ENCODE measurements at regions not wholly inside any gene's neighbourhood (a gene's known extent, or its start where the extent isn't known, plus 50 kb on each side); places are given as distances from the start of the nearest gene placed in this dataset.

GRCh38 chr18:75937306-75937705 lies 509.8 kb upstream of the SMIM21 start:
- TF ChIP-seq POLR2A (IDR thresholded peaks at IDR 0.05), result no peak
- TF ChIP-seq POLR2AphosphoS5 (IDR thresholded peaks at IDR 0.05), result no peak
- no peak for TF ChIP-seq EP300 (IDR thresholded peaks at IDR 0.05)
- no peak for TF ChIP-seq CTCF (IDR thresholded peaks at IDR 0.05)
- 36 to 42% methylated on average over 2 of the region's 2 CpGs for WGBS, 2 donors
- no peak for ATAC-seq (ENCODE audit: low FRiP score in 2 of 2)
- H3K36me3 ChIP-seq, result no peaks in the 10 kb centered on the region
- no peaks in the 10 kb centered on the region for H3K4me1 ChIP-seq
- no peak overlapping the region for H3K4me3 ChIP-seq
- no peaks in the 10 kb centered on the region for H3K27me3 ChIP-seq
- no peak overlapping the region for H3K27ac ChIP-seq
- DNase-seq, result no peak
- no peaks in the 10 kb centered on the region for H3K9me3 ChIP-seq

GRCh38 chr18:75936862-75937261 lies 509.4 kb upstream of the SMIM21 start:
- Histone ChIP-seq H3K27ac (no peak overlapping the region), H3K36me3 (no peaks in the 10 kb centered on the region), H3K4me1 (no peaks in the 10 kb centered on the region), H3K4me3 (no peak overlapping the region), H3K9me3 (no peaks in the 10 kb centered on the region), H3K27me3 (no peaks in the 10 kb centered on the region)
- TF ChIP-seq POLR2A (IDR thresholded peaks at IDR 0.05), result no peak
- no peak for TF ChIP-seq EP300 (IDR thresholded peaks at IDR 0.05)
- TF ChIP-seq POLR2AphosphoS5 (IDR thresholded peaks at IDR 0.05), result no peak
- ATAC-seq (ENCODE audit: low FRiP score in 2 of 2) (no peak), DNase-seq (no peak)
- 82 to 89% methylated on average over 1 of the region's 1 CpG for WGBS, 2 donors

GRCh38 chr18:75931079-75931478 lies 503.6 kb upstream of the SMIM21 start:
- no peak overlapping the region for H3K4me3 ChIP-seq
- no peak for ATAC-seq (ENCODE audit: low FRiP score in 2 of 2)
- 85 to 86% methylated on average over 2 of the region's 2 CpGs for WGBS, 2 donors
- no peak for DNase-seq
- H3K27me3 ChIP-seq, result no peaks in the 10 kb centered on the region
- H3K4me1 ChIP-seq, result no peaks in the 10 kb centered on the region
- no peak for TF ChIP-seq POLR2AphosphoS5 (IDR thresholded peaks at IDR 0.05)
- TF ChIP-seq EP300 (IDR thresholded peaks at IDR 0.05), result no peak
- no peak for TF ChIP-seq CTCF (IDR thresholded peaks at IDR 0.05)
- no peak for TF ChIP-seq POLR2A (IDR thresholded peaks at IDR 0.05)
- H3K36me3 ChIP-seq, result no peaks in the 10 kb centered on the region
- H3K9me3 ChIP-seq, result no peaks in the 10 kb centered on the region
- H3K27ac ChIP-seq, result no peak overlapping the region

GRCh38 chr18:75928706-75929105 lies 501.2 kb upstream of the SMIM21 start:
- WGBS, 2 donors, result 49 to 70% methylated on average over 2 of the region's 2 CpGs
- Histone ChIP-seq H3K27ac (no peak overlapping the region), H3K27me3 (no peaks in the 10 kb centered on the region), H3K36me3 (no peaks in the 10 kb centered on the region), H3K4me3 (no peak overlapping the region), H3K4me1 (no peaks in the 10 kb centered on the region), H3K9me3 (no peaks in the 10 kb centered on the region)
- ATAC-seq (ENCODE audit: low FRiP score in 2 of 2) (no peak), DNase-seq (no peak)
- TF ChIP-seq EP300 (IDR thresholded peaks at IDR 0.05) (no peak), POLR2AphosphoS5 (IDR thresholded peaks at IDR 0.05) (no peak)

GRCh38 chr18:75927791-75928190 lies 500.3 kb upstream of the SMIM21 start:
- DNase-seq (no peak), ATAC-seq (ENCODE audit: low FRiP score in 2 of 2) (no peak)
- TF ChIP-seq EP300 (IDR thresholded peaks at IDR 0.05) (no peak), POLR2AphosphoS5 (IDR thresholded peaks at IDR 0.05) (no peak), POLR2A (IDR thresholded peaks at IDR 0.05) (no peak), CTCF (IDR thresholded peaks at IDR 0.05) (no peak)
- Histone ChIP-seq H3K27me3 (no peaks in the 10 kb centered on the region), H3K4me3 (no peak overlapping the region), H3K27ac (no peak overlapping the region), H3K4me1 (no peaks in the 10 kb centered on the region), H3K36me3 (no peaks in the 10 kb centered on the region), H3K9me3 (no peaks in the 10 kb centered on the region)
- 71 to 75% methylated on average over 5 of the region's 5 CpGs for whole genome bisulfite sequencing, 2 donors

- 93 to 96% methylated on average over 6 of the region's 6 CpGs for WGBS, 2 donors
- no peaks in the 10 kb centered on the region for H3K27me3 ChIP-seq
- H3K4me1 ChIP-seq, result no peaks in the 10 kb centered on the region
- H3K36me3 ChIP-seq, result no peaks in the 10 kb centered on the region
- TF ChIP-seq CTCF (IDR thresholded peaks at IDR 0.05), result no peak
- TF ChIP-seq POLR2A (IDR thresholded peaks at IDR 0.05), result no peak
- no peak for TF ChIP-seq POLR2AphosphoS5 (IDR thresholded peaks at IDR 0.05)
- no peak for TF ChIP-seq EP300 (IDR thresholded peaks at IDR 0.05)
- H3K9me3 ChIP-seq, result no peaks in the 10 kb centered on the region
- H3K4me3 ChIP-seq, result no peak overlapping the region
- H3K27ac ChIP-seq, result no peak overlapping the region
- DNase-seq (no peak), ATAC-seq (ENCODE audit: low FRiP score in 2 of 2) (no peak)
Observed at GRCh38 chr18:75926811-75927210, 499.3 kb upstream of the SMIM21 start.
